Smooth muscle cell of the brain vasculature (primary cell): ENCODE measurements at regions not wholly inside any gene's neighbourhood (a gene's known extent, or its start where the extent isn't known, plus 50 kb on each side); places are given as distances from the start of the nearest gene placed in this dataset.
"Not testable (repeated sequence)": the region's sequence is repeated elsewhere in the genome, so short reads cannot be mapped to it uniquely, and the experiment has no call there.

Experiments
- DNase-seq: peaks from one replicate; pipeline ENCODE4 v3.0.0-alpha.2; 2012; ENCODE audit warnings: low read depth, low spot score

DNA sequence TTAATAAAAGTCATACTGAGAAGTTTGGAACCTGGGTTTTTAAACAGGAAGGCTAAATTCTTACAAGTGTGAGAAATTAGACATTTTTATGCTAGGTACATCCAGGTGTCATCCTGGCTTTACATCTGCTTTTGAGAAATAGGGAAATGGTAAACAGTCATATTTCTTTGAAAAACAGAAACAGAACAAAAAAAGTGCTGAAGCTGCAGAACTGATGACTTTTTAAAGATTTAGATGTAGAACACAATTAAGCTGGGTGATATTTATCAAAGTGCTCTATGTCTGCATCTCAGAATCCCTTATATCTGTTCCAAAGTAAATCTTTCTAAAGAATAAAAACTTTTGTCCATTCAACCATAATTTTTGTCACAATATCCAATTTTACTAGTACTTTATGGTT is 282.9 kb upstream of the ATXN7L3B start:
- DNase-seq = no peak

DNA sequence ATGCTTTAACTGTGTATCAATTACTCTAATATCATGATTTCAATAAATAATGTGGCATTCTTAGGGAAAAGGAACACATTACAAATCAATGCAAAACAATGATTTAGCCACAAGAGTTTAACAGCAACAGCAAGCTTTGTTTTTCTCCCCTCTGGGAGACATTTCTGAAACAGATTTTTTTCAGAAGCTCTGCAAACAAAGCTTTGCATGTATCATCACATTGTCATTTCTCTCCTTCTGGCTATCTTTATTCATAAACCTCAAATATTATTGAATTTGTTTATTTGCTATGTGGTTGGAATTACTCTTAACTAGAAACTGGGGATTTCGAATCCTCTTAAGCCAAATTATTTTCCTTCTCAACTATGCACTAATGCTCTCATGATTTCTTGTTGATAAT is 278.4 kb upstream of the ATXN7L3B start:
- no peak for DNase-seq

DNA sequence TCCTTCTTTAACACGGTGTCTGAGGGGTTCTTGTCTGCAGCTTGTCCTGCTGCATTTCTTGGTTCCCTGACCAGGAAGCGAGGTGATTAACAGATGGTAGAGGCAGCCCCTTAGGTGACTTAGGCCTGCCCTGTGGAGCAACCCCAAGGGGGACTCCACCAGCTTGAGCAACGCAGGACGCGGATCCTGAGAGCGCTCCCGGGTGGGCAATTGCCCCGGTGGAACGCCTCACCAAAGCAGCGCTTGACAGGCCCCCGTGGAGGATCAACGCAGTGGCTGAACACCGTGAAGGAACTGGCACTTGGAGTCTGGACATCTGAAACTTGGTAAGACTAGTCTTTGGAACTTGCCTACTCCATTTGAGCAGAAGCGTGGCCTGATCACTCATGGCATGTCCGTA is 272.9 kb upstream of the ATXN7L3B start:
- no peak for DNase-seq

DNA sequence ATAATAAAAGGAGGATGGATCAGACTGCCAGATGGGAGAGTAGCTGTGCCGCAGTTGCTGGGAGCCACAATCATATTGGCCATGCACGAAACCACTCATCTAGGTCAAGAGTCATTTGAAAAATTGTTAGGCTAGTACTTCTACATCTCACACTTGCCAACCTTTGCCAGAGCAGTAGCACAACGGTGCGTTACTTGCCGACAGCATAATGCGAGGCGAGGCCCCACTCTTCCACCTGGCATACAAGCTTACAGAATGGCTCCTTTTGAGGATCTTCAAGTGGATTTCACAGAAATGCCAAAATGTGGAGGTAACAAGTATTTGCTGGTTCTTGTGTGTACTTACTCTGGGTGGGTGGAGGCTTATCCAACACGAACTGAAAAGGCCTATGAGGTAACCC is 268.3 kb upstream of the ATXN7L3B start:
- not testable (repeated sequence) for DNase-seq

DNA sequence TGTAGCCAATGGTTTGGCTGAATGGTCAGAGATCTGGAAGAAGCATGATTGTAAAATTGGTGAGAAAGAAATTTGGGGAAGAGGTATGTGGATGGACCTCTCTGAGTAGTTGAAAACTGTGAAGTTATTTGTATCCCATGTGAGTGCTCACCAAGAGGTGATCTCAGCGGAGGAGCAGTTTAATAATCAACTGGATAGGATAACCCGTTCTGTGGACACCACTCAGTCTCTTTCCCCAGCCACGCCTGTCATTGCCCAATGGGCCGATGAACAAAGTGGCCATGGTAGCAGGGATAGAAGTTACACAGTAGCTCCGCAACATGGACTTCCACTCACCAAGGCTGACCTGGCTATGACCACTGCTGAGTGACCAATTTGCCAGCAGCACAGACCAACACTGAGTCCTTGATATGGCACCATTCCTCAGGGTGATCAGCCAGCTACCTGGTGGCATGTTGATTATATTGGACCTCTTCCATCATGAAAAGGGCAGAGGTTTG is 257.4 kb upstream of the ATXN7L3B start:
- DNase-seq = no peak

DNA sequence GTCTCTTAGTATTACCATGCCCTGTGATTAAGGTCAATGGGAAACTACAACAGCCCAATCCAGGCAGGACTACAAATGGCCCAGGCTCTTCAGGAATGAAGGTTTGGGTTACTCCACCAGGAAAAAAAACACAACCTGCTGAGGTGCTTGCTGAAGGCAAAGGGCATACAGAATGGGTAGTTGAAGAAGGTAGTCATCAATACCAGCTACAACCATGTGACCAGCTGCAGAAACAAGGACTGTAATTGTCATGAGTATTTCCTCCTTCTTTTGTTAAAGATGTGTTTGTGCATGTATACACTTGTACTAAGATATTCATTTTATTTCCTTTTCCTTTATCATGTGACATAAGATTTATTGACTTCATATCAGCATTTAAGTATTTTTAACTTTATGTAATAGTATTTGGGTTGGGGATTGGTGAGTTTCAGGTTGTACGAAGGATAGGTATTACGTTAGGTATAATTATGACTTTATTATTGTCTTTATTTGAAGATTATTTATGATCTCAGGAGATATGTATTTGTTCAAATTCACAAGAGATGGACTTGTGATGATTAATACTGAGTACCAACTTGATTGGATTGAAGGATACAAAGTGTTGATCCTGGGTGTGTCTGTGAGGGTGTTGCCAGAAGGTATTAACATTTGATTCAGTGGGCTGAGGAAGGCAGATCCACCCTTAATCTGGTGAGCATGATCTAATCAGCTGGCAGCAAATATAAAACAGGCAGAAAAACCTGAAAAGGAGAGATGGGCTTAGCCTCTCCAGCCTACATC is 256.0 kb upstream of the ATXN7L3B start:
- DNase-seq = not testable (repeated sequence)

DNA sequence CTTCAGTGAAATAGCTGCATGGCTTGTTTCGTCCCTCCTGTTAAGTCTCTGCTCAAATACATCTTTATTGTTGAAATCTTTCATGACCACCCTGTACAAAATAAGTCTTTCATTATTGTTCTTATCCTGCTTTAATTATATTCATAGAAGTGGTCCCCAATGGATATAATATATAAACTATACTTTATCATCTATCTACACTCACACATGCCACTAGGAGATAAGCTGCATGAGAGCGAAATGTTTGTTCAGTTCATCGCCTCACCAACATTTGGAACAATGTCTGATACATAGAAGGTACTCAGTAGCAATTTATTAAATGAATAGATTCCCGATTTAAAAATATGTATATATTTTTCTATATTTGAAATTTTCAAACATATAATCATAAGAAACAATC is 254.0 kb upstream of the ATXN7L3B start:
- DNase-seq = no peak

DNA sequence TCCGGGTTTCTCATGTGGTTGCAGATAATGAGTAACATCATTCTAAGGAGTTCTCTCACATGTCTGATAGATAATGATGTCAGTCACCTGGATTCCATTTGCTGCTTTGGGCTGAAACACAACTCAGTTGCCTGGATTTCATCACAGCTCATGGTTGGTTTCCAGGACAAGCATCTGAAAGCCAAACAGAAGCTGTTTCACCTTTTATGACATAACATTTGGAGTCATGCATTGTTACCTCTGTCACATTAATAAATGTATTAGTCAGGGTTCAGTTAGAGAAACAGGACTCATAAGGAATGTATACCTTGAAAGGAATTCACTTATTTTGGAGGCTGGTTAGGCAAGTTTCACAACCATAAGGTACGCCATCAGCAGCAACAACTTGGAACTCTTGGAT is 251.9 kb upstream of the ATXN7L3B start:
- no peak for DNase-seq

DNA sequence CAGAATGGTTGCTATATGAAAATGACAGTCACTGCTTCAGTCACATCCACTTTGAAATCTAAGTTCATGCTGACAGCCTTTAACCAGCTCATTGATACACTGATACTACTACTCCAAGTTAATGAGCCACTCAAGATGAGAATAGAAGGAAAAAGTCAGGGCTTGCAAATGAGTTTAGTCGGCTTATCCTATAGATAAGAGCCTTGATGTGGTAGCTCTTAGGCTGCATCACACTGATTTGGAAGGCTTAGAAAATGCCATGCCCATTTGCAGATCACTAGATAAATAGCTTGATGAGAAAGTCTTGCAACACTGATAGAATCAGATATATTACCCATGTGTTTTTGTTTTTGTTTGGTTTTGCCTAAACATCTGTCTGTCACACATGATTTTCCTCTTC is 251.4 kb upstream of the ATXN7L3B start:
- no peak for DNase-seq

DNA sequence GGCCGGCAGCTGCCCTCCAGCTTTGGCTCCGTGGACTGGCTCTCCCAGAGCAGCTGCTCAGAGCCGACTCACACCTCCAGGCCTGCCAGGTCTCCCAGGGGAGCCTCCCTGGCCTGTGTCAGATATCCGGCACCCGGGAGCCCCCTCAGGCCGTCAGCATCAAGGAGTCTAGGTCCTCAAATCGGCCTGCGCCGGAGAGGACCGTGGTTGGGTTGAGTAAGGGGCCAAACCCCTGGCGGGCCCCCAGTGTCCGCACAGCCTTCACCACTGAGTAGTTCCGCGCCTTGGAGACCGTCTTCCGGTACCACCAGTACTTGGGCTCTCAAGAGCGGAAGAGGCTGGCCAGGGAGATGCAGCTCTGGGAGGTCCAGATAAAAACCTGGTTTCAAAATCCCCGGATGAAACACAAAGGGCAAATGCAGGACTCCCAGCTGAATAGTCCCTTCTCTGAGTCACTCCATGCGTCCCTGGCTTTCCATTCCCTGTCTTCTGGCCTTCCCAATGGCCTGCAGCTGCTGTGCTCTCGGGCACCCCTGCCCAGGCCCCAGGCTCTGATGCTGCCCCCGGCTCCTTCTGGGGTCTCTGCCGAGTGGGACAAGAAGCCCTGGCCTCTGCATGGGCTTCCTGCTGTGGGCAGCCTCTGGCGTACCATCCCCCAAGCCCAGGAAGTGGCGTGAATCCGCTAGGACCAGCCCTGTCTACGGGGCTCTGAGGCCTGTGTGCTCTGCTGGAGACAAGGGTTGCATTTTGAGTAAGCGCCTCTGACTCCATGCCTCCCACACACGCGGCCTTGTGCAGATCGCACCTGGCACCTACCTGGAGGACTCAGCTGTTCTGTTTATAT is 245.1 kb upstream of the ATXN7L3B start:
- no peak for DNase-seq

DNA sequence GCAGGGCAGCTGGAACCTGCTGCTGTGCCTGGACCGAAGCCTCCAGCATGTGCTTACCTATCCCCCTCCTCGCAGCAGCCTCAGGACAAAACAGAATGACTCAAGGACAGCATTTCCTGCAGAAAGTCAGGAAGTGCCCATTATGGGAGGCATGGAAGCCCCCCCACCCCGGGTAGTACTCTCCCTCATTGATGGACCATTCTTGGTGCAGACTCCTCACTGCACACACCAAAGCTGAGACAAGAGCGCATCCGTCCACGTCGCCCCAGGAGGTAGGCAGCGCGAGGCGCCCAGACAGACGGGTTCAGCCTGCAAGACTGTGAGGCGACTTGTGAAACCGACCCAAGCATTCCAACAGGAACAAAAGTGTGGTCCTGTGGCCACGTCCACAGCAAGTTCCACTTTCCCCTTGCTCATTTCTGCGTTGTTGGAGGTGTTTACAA is 243.9 kb upstream of the ATXN7L3B start:
- DNase-seq = no peak

DNA sequence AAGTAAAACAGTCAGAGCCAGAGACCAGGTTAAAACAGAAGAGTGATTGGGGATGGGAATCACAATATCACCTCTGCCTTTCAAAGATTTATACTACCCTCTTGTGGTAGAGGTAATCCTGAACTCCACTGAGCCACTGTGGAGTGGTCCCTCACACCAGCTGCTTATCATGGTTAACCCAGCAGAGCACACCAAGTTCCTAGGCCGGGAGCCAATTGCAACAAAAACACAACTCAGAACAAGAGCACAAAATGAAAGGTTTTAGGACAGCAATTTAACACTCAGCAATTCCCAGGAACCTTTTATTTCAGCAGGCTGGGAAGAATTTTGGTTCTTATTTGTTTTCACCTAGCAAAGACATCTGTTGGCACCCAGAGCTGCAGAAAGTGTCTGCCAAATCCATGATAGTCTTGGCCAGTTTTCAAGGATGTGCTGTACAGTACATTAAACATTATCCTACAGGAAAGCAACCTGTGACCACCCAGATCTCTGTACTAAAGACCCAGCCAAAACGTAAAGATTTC is 220.5 kb upstream of the ATXN7L3B start:
- peak; percentile 91 for DNase-seq

DNA sequence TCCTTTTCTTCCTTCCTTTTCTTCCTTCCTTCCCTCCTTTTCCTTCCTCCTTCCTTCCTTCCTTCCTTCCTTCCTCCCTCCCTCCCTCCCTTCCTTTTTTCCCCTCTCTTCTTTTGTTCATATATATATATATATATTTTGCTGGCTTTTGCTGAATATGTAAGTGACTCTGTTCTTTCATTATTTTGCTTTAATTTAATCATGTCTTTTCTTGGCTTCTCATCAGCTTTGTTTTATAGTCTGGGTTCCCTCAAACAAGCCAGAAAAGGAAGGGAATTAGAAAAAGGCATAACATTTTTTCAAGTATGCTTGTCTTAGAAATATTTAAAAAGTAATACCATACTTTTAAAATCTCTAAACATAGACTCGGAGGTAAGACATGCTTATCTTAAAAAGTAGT is 219.9 kb upstream of the ATXN7L3B start:
- DNase-seq = no peak

DNA sequence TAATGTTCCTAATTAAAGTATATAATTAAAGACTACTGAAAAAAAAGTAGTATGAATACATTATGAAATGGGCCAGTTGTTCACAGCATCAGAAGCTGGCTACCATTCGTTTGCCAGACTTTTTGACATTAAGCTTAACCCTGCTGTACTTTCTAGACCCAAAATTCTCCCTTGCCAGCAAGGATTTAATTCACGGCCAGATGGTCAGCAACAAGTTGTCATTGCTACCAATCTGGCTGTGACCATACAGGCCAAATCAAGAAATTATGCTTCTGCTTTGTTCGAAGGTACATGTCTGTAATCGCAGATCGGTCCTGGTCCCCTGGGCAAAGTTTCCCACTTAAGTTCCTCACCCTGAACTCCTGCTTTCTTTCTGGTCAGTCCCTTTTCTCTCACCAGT is 217.7 kb upstream of the ATXN7L3B start:
- no peak for DNase-seq

DNA sequence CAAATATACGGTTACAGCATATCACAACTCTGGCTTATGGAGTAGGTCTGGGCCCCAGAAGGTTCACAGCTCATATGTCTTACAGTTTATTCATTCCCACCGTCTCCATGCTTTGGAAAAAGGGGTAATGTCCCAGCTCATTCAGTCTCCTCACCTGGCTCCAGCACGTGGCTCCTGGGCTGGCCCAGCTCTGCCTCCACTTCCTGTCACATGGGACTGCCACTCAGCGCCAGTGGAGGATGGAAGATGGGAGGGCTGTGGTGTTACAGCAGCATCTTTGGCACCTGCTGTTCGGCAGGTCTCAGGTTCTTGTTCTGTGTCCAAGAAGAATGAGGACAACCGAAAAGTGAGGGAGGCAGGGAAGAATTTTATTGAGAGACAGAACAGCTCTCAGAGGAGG is 216.3 kb upstream of the ATXN7L3B start:
- no peak for DNase-seq

DNA sequence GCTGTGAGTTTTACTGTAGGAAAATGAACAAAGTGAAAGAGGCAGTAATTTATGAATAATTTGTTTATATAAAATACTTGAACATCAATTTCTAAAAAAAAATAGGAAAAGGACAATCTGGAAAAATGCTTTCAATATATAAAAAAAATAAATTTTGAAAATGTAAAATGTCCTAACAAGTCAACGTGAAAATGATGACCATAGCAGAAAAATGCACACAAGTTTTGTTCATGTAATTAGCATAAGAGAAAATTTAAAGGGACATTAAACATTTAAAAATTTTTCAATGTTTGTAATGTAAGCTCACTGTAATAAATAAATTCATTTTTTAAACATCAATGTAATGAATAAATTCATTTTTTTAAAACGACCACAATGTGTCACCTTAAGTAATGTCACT is 214.8 kb upstream of the ATXN7L3B start:
- no peak for DNase-seq

DNA sequence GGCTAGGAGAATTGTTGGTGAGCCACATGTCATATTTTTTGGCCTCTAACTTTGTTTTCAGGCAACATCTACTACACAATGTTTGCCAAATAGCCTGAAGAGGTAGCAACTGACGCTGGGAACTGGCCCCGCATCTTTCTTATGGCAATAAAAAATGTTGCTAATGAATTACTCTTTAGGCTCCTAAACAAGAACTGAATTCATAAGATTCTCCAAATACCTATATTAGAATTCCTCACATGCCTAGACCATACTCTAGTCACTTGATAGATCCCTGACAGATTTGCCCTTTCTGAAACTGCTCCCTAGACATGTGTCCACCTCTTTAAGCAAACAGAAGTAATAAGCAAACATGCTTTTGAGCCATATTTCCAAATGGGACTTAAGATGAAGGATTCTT is 209.0 kb upstream of the ATXN7L3B start:
- no peak for DNase-seq

DNA sequence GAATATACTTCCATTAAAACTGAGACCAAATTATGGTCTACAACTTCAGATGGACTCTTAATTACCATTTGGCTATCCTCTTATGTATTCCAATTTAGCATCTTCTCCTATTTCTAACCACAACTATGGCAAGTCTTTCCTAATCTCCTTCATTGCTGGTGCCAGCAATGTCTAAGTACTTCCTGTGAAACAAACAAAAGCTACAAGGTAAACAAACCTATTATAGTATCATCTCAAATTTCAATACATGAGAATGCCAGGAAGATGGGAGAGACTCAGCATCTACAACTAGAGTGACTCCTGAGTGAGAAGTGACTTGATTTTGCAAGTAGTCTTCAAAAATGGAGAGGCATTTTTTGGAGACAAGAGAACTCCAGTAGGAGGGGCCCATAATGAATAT is 202.9 kb upstream of the ATXN7L3B start:
- DNase-seq = no peak

DNA sequence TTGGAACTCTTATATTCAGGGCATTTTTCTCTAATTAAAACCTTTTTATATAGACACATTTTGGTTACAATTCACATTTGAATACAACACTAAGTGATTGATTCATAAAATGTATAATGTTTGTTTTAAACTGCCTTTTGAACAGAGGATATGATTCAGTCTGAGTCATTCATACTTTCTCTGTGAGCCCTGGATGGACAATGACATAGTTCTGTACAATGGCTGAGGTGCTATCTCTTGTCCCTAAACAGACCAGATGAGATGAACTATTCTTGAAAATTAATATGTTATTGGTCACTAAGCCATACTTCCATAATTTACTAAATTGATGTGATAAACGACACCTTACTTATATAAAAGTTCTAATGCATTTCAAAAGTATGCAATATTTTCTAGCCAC is 199.7 kb upstream of the ATXN7L3B start:
- DNase-seq = no peak

DNA sequence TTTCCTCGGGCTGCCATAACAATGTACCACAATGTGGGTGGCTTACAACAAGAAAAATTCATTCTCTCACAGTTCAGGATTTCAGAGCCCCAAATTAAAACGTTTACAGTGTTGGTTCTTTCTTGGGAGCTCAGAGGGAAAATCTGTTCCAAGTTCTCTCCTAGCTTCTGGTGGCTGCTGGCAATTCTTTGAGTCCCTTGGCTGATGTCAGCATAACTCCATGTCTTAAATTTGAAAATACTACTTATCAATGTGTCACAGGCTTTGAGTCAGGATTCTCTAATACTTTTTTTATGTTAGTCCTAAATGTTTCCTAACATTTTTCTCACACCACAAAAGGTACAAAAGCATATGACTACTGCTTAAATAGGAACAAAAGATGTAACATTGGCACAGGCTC is 198.4 kb upstream of the ATXN7L3B start:
- DNase-seq = no peak

DNA sequence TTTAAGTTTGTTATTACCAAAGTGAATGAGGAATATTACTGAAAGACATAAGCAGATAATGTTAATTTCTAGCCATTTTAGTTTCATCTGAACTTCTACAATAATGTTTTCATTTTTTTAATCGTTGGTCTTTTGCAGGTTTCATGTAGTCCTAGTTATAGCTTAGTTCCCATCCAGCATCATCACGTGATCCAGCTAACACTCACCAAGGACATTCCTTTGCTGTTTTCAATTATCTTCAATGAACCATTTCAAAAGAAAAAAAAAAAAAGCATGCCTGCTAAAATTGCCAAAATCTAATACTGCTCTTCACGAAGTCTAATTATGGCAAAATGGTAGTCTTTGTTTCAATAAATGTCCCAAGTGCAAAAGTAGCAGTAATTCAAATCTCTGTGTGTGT is 187.7 kb upstream of the ATXN7L3B start:
- DNase-seq = no peak

DNA sequence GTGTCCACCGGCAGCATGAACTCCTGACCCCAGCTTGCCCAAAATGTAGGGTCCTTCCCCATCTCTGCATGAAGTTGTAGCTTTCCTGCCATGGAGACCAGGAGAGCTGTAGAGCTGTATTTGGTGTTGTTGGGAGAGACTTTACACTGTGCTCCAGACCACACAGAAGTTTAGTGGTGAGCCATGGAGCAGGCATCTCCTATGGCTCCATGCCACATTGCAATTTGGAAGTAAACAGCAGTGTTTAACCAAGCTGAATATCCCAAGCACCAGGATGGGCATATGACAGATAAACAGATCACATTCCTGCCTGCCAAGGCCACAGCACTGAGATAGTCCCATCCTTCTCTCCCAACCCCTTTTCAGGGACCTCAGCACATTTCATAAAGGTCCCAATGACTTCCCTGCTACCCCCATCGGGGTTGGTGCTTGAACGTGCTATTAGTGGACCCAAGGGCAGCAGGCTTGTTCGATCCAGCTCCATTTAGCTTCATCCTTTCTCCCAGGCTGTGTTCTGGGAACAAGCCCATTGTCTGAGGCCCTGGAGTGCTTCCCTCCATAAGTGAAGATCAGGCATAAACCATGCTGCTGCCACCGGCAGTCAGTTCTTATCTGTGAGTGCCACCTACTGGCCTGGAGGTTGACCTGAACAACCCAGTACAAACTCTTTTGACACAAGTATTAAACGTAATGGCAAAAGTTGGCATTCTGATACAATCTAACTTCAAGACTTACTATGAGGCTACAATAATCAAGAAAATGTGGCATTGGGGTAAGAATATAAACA is 172.3 kb upstream of the ATXN7L3B start:
- peak; percentile 20 for DNase-seq
